HG03460 (cell line): ENCODE measurements at regions not wholly inside any gene's neighbourhood (a gene's known extent, or its start where the extent isn't known, plus 50 kb on each side); places are given as distances from the start of the nearest gene placed in this dataset.

ENCODE experiments used
- ATAC-seq: cut with Tn5 transposase; IDR thresholded peaks from one replicate; pipeline ENCODE4 v1.9.1; 2021; ENCODE audit not compliant: unreplicated experiment

DNA sequence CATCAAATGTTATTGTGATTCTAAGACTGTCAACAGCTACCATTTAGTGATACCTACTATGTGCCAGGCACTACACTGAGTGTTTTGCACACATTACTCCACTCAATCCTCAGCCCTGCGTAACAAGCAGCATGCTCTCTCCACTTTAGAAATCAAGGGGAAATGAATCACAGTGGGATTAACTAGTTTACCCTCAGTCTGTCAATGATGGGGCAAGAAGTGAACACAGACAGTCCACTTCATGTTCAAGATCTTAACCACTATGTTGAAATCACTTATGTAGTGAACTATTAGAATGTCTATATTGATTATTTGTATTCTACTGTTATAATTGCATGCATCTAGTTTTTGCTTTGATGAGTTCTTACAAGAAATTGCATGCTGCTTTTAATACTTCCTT, 165.3 kb downstream of the LTN1 start:
- no peak for ATAC-seq

- ATAC-seq = no peak
Observed at GRCh38 chr21:28826569-28826968, 166.1 kb downstream of the LTN1 start.

DNA sequence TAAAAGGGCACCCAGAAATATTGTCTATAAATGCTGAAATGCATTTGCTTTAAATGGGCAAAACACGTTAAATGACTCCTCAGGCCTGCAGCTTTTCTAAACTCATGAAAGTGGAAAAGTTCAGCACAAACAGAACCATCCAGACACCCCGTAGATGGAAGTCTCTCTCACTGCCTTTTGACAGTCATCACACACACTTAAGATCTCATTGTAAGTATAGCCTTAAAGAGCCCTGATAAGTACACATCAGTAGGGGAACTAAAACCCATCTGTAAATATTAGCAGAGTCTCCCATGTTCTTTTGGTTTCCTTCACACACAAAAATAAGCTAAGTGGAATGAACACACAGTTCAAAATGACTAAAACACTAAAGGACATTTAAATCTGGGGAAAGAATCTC, 166.7 kb downstream of the LTN1 start:
- ATAC-seq = no peak

- no peak for ATAC-seq
Observed at GRCh38 chr21:28823429-28823828, 169.2 kb downstream of the LTN1 start.

DNA sequence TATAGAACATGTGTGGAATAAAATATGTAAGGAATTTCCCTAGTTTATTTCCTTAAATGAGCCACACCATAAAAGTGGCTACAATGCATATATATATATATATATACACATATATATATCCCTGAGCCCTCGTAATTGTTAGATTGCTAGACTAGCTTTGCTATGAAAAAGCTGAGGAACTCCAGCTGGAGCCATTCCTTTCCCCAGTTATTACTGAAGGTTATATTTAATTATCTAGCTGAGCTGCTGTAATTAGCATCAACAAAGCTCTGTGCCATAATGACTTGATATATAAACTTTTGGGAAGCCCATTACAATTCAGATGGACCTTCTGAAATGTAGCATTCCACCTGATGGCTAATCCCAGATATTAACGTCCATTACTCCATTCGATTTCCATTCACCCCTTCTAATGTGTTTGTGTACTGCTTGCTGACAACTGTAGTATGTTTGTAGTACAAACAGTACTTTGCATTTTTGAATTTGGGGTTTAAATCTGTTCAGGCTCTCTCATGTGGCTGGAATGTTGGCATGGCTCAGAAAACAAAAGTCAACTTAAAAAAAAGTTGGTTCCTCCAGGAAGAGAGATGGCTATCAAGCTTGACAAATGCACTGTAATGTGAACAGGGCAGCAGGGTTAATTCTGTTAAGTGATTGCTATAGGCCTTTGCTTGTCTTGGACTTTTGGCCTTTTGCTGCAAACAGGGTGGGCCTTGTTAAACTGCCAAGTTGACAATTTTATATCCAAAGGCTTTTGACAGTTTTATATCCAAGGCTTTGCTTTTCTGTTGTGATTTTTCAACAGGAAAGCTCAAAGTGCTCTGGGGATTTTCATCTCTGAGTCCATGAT, 170.0 kb downstream of the LTN1 start:
- ATAC-seq = no peak

DNA sequence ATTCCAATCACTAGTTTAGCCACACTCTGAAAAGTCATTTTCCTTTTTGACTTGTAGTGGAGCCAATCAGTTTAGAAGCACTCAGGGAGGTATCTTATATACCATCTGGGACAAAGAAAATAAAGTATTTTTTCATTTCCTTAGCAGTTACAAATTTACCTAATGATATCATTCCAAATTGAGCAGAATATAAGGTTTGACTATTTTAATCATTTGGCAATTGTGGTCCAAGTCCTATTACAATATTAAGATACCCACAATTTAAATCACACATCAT, 170.6 kb downstream of the LTN1 start:
- no peak for ATAC-seq

GRCh38 chr21:28821276-28822122, 171.2 kb downstream of the LTN1 start:
- no peak for ATAC-seq

DNA sequence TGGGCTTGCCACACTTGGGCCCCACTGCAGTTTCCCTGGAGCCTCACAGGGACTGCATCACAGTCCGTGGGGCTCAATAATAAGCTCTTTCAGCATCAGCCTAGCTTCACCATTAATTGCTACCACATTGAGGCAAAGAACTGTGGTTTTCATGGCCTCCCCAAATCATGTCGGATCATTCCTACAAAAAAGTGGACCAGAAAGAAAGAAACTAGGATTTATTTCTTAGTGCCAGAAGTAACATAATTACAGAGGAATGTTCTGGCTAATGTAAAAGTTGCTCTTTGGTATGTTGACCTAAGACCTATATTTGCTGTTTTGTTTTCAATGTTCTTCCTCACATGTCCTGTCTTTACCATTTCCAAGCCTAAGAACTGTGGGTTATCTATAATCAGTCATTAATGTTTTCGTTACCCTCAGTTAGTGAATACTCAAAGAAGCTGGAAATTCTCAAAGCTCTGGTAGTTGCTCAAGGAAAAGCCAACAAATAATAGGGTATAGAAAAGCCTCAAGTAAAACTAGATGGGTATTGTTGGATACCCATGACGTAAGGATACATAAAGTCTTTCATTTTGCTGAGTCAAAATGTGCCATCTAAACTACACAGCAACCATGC, 173.9 kb downstream of the LTN1 start:
- ATAC-seq = no peak

DNA sequence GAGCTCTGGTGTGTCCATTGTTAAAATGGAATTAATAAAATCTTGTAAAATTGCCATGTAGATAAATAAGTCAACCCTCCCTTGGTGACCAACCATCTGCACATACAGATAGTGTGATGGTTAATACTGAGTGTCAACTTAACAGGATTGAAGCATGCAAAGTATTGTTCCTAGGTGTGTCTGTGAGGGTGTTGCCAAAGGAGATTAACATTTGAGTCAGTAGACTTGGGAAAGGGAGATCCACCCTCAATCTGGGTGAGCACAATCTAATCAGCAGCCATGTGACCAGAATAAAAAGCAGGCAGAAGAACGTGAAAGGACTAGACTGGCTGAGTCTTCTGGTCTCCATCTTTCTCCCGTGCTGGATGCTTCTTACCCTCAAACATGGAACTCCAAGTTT, 174.8 kb downstream of the LTN1 start:
- ATAC-seq = no peak

DNA sequence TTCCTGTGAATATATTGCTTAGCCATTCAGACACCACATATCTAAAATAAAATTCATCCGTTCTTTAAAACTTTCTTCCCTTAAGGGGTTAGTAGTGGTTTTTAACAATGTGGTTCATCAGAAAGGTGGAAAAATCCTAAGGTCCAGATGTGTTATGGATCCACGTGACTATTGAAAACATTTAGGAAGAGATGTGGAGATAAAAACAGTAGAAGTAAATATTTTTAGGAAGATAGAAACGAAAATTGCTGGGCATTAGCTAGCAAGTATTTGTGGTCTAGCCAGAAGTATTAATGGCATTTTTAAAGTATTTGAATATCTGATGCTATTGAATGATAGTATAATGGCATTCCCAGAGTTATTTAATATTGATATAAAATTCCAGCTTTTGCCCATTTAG, 180.8 kb downstream of the LTN1 start:
- ATAC-seq = no peak

DNA sequence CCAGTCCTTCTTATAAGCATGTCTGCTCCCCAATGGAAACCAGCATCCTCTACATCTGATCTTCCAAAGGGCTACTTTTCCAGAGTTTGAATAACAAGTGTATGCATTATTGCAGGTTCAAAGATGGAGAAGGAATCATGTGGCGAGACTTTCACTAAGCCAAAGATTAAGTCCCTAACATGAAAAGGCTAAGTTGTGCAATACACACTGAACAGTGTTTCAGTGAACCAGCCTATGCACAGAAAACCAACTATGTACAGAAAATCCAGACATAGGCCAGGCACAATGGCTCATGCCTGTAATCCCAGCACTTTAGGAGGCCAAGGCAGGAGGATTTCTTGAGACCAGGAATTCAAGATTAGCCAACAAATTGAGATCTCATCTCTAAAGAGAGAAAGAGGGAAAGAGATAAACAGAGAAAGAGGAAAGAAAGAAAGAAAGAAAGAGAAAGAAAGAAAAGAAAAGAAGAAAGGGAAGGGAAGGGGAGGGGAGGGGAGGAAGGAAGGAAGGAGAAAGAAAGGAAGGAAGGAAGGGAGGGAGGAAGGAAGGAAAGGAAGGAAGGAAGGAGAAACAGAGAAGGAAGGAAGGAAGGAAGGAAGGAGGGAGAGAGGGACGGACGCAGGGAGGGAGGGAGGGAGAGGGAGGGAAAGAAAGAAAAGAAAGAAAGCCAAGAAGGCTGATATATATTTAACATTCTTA, 181.7 kb downstream of the LTN1 start:
- no peak for ATAC-seq

DNA sequence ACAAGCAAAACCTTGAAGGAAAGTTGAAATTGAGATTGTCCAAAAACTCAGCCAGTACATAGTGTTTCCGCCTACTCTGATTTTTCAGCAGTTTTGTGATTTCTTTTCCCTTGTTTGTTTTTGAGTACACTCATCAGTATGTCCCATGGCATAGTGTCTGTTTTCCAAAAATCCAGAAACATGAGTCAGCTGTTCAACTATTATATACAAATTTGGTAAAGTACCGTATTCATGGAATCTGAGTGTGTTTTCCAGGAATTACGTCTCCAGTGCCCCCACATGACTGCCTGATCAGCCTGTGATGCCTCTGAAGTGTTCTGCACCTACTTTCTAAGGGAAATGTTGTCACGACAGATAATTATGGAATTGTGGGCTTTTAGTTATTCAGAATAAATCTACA, 186.8 kb downstream of the LTN1 start:
- no peak for ATAC-seq

DNA sequence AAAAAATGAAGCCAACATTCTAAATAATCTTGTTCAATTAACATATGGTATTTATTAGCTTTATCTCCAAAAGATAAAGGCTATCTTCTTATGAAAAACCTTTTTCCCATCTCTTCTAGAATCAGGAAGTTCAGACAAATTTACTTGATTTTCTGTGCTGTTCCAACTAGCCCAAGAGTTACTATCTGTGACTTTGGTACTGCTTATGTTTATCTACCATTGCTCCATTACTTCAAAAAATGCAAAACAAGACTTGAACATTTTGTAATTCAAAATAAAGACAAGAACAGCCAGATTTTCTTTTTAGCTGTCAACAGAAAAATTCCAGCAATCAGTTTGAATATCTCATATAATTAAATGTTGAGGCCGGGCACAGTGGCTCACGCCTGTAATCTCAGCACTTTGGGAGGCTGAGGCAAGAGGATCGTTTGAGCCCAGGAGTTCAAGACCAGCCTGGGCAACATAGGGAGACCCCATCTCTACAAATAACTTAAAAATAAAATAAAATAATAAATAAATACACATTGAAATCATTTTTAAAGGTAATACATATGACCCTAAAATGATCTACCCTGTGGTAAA, 188.5 kb downstream of the LTN1 start:
- ATAC-seq = no peak

DNA sequence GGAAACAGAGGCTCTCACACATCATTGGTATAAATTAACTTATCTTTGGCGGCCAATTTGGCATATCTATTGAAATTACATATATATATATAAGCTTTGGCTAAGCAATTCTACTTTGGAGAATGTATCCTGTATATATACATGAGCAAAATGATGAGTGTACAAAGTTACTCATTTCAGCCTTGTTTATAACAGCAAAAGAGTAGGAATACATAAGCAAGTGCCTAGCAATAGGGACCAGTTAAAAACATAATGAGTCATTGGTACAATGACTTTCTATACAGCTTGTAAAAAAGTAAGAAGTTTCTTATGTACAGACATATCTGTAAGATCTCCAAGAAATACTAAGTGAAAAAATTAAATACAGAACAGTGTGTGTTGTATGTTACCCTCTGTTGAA, 190.8 kb downstream of the LTN1 start:
- no peak for ATAC-seq

DNA sequence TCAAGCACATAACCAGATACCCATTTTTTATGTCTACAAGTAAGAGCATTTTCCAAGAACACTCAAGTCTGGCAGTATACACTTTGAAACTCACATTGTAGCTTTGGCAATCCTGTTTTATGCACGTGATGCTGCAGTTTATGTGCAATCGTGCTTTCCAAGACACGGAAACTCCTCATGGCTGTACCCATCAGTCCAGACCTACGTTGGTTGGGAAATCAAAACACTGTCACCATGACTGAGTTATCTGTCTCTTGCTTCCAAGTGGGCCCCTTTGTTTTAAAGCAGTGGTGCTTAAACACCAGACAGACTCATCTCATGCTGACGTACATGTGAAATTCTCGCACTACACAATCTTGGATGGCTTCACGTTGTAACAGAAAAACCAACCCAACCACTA, 192.8 kb downstream of the LTN1 start:
- ATAC-seq = no peak

DNA sequence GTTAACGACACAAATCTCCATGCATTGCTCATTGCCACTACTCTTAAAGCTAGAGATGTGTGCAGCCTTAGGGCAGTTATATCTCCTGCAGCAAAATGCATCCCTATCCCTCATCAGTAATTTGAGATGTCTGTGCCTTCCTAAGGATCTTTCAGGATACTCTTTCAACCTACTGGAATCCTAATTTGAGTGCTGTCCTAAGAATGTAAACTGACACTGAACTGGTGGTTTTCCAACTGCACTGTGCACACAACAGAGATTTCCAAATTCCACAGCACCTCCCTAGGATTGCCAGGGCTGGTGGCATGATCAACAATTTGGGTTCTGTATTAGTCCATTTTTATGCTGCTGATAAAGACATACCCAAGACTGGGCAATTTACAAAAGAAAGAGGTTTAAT, 193.9 kb downstream of the LTN1 start:
- ATAC-seq = no peak

- ATAC-seq = no peak
Observed at GRCh38 chr21:28795251-28795650, 197.4 kb downstream of the LTN1 start.

- no peak for ATAC-seq
Observed at GRCh38 chr21:28794371-28794851, 198.3 kb downstream of the LTN1 start.

- no peak for ATAC-seq
Observed at GRCh38 chr21:28793043-28793442, 199.6 kb downstream of the LTN1 start.

DNA sequence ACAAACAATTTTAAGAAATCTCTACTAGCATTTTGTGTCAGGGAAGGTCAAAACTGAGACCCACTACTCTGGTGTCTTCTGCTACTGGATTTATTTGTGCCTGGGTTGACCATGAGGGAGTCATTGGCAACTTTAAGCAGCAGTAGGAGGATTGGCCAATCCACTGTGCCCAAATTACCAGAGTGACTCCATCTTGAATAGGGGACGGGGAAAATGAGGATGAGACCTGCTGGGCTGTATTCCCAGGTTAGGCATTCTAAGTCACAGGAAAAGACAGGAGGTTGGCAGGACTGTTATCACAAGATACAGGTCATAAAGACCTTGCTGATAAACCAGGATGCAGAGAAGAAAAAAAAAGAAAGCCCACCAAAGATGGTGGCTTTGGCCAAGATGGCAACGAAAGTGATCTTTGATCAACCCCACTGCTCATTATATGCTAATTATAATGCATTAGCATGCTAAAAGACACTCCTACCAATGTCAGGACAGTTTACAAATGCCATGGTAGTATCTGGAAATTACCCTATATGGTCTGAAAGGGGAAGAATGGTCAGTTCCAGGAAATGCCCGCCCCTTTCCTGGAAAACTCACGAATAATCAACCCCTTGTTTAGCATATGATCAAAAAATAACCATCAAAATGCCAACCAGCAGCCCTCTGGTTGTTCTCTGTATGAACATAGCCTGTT, 200.9 kb downstream of the LTN1 start:
- no peak for ATAC-seq
